ENCODE measurements at regions not wholly inside any gene's neighbourhood (a gene's known extent, or its start where the extent isn't known, plus 50 kb on each side); places are given as distances from the start of the nearest gene placed in this dataset.

DNA sequence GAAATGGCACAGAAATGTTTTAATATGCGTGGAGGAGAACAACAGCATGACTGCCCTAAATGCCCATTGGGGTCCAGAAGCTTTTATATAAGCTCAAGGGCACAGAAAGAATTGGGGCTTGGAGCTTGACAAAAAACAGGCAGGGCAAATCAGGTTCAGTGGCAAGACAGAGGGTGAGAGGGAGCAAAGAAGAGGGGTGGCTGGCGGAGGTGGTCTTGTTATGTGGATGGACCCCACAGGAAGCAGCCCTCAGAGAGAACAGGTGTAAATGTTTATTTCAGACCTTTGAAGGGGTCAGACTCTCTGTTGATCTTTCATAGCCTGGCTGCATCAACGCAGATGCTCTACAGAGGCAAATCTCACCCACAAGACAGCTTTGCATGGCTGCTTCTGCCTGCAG is 213.1 kb upstream of the B3GAT1 start:
- TF ChIP-seq, protein P1, sequence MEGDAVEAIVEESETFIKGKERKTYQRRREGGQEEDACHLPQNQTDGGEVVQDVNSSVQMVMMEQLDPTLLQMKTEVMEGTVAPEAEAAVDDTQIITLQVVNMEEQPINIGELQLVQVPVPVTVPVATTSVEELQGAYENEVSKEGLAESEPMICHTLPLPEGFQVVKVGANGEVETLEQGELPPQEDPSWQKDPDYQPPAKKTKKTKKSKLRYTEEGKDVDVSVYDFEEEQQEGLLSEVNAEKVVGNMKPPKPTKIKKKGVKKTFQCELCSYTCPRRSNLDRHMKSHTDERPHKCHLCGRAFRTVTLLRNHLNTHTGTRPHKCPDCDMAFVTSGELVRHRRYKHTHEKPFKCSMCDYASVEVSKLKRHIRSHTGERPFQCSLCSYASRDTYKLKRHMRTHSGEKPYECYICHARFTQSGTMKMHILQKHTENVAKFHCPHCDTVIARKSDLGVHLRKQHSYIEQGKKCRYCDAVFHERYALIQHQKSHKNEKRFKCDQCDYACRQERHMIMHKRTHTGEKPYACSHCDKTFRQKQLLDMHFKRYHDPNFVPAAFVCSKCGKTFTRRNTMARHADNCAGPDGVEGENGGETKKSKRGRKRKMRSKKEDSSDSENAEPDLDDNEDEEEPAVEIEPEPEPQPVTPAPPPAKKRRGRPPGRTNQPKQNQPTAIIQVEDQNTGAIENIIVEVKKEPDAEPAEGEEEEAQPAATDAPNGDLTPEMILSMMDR (IDR thresholded peaks at IDR 0.05), result no peak
- TF ChIP-seq EZH2 (IDR thresholded peaks at IDR 0.05; ENCODE audit: borderline replicate concordance, insufficient read depth, low read depth, low read length, poor library complexity, severe bottlenecking), result no peak
